Mesendoderm (in vitro differentiated cells): ENCODE measurements at regions not wholly inside any gene's neighbourhood (a gene's known extent, or its start where the extent isn't known, plus 50 kb on each side); places are given as distances from the start of the nearest gene placed in this dataset.
A peak's percentile ranks its signal among the peaks of the same experiment; 100 is the strongest.

Experiments used
- DNase-seq: peaks from one replicate; pipeline ENCODE4 v3.0.0; 2013
- H2AK5ac ChIP-seq: 2 replicates; pipeline ENCODE4 v1.6.1; 2013; ENCODE audit warnings: low read length, inconsistent platforms
- H2BK120ac ChIP-seq: 2 replicates; pipeline ENCODE4 v1.6.1; 2013; ENCODE audit warnings: low read depth, mild to moderate bottlenecking, low read length, moderate library complexity, mixed read lengths
- H2BK15ac ChIP-seq: replicated peaks from 2 replicates; pipeline ENCODE4 v1.6.1; 2013; ENCODE audit warnings: low read depth, mild to moderate bottlenecking, moderate library complexity
- H2BK5ac ChIP-seq: 2 replicates; pipeline ENCODE4 v1.6.1; 2013; ENCODE audit warnings: low read length, inconsistent platforms
- H3K18ac ChIP-seq: 2 replicates; pipeline ENCODE4 v1.6.1; 2013; ENCODE audit warnings: mild to moderate bottlenecking, low read length, mixed read lengths
- H3K23ac ChIP-seq: one replicate; pipeline ENCODE4 v1.6.1; 2013; ENCODE audit warnings: low read length
- H3K27ac ChIP-seq: 2 replicates; pipeline ENCODE4 v1.5.1; 2013; ENCODE audit warnings: low read depth, mild to moderate bottlenecking, inconsistent platforms, low read length, moderate library complexity
- H3K27me3 ChIP-seq: 2 replicates; pipeline ENCODE4 v1.6.1; 2013; ENCODE audit warnings: low read length, control low read depth, mild to moderate bottlenecking, inconsistent platforms; ENCODE audit not compliant: insufficient read depth, poor library complexity
- H3K36me3 ChIP-seq: 2 replicates; pipeline ENCODE4 v1.6.1; 2013; ENCODE audit warnings: low read length, inconsistent platforms; ENCODE audit not compliant: control insufficient read depth, insufficient read depth
- H3K4ac ChIP-seq: one replicate; pipeline ENCODE4 v1.6.1; 2013; ENCODE audit warnings: low read depth, mild to moderate bottlenecking, low read length, moderate library complexity
- H3K4me1 ChIP-seq: 2 replicates; pipeline ENCODE4 v1.6.1; 2013; ENCODE audit warnings: low read depth, low read length, inconsistent platforms; ENCODE audit not compliant: control insufficient read depth
- H3K4me2 ChIP-seq: 2 replicates; pipeline ENCODE4 v1.6.1; 2013; ENCODE audit warnings: low read length
- H3K4me3 ChIP-seq: 2 replicates; pipeline ENCODE4 v1.5.1; 2013; ENCODE audit warnings: mild to moderate bottlenecking, low read length
- H3K56ac ChIP-seq: one replicate; pipeline ENCODE4 v1.6.1; 2013; ENCODE audit warnings: low read length
- H3K79me1 ChIP-seq: 2 replicates; pipeline ENCODE4 v1.6.1; 2013; ENCODE audit warnings: low read length, inconsistent platforms
- H3K79me2 ChIP-seq: 2 replicates; pipeline ENCODE4 v1.6.1; 2013; ENCODE audit warnings: mild to moderate bottlenecking, low read length; ENCODE audit not compliant: control insufficient read depth, insufficient read depth
- H3K9ac ChIP-seq: 2 replicates; pipeline ENCODE4 v1.6.1; 2013; ENCODE audit warnings: low read length, inconsistent platforms
- H4K5ac ChIP-seq: one replicate; pipeline ENCODE4 v1.6.1; 2013; ENCODE audit warnings: low read length
- H4K8ac ChIP-seq: one replicate; pipeline ENCODE4 v1.6.1; 2013; ENCODE audit warnings: low read depth, mild to moderate bottlenecking, control low read depth, low read length, moderate library complexity
- WGBS: extraction: QIAGEN DNeasy Blood & Tissue Kit; methylation state at CpG from one replicate; pipeline ENCODE4 v1.1.7; 2013; ENCODE audit warnings: low lambda C conversion rate, missing lambda C conversion rate; ENCODE audit not compliant: insufficient coverage; ENCODE audit errors: extremely low coverage; 5-methylcytosine and 5-hydroxymethylcytosine counted together

DNA sequence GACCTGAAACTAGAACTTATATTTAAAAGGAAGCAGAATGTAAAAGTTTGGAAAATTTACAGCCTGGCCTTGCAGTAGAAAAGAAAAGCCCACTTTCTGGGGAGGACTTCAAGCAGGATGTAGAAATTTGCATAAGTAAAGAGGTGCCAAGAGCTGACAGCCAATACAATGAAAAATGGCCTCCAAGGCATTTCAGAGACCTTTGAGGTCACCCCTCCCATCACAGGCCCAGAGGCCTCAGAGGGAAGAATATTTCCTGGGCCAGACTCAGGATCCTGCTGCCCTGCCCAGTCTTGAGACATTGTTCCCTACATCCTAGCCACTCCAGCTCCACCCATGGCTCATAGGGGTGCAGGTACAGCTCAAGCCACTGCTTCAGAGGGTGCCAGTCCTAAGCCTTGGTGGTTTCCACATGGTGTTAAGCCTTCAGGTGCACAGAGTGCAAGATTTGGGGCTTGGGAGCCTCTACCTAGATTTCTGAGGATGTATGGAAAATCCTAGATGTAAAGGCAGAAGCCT is 518.9 kb upstream of the INTU start:
- Histone ChIP-seq H4K5ac (no peak overlapping the region), H2BK5ac (no peak overlapping the region), H3K56ac (no peak overlapping the region), H3K9ac (no peak overlapping the region), H3K27me3 (no peaks in the 10 kb centered on the region), H3K36me3 (no peaks in the 10 kb centered on the region), H3K4ac (no peak overlapping the region), H4K8ac (no peak overlapping the region), H3K79me1 (no peaks in the 10 kb centered on the region), H3K18ac (no peak overlapping the region), H3K79me2 (no peaks in the 10 kb centered on the region), H2BK120ac (no peak overlapping the region), H2AK5ac (no peak overlapping the region), H3K4me2 (no peak overlapping the region), H3K4me3 (no peak overlapping the region), H2BK15ac (no peak overlapping the region), H3K23ac (no peak overlapping the region), H3K27ac (no peak overlapping the region), H3K4me1 (no peaks in the 10 kb centered on the region)
- peak; percentile 40 for DNase-seq

DNA sequence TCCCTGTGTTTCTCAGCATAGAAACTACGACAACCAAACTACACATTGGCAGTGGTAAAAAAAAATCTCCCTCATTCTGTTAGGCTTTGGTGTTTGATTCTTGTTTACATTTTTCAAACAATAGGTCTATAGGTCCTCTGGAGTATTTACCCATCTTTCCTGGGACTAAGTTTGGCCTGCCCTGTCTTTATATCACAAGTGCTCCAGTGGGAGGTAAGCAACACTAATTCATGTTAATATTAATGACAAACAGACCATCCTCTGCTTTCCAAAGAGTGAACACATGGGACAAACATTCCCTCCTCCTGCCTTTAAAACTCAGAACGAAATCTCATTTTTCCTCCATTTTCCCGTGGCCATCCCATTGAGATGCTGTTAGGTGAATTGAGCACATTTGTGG is 514.1 kb upstream of the INTU start:
- H2BK5ac ChIP-seq, result no peak overlapping the region
- H4K5ac ChIP-seq, result no peak overlapping the region
- H3K27me3 ChIP-seq, result no peaks in the 10 kb centered on the region
- H3K4me2 ChIP-seq, result no peak overlapping the region
- H3K79me2 ChIP-seq, result no peaks in the 10 kb centered on the region
- no peaks in the 10 kb centered on the region for H3K36me3 ChIP-seq
- no peaks in the 10 kb centered on the region for H3K79me1 ChIP-seq
- no peak overlapping the region for H2BK15ac ChIP-seq
- no peak overlapping the region for H3K27ac ChIP-seq
- H3K23ac ChIP-seq, result no peak overlapping the region
- no peak for DNase-seq
- no peak overlapping the region for H2BK120ac ChIP-seq
- H3K4me1 ChIP-seq, result no peaks in the 10 kb centered on the region
- no peak overlapping the region for H3K56ac ChIP-seq
- H4K8ac ChIP-seq, result no peak overlapping the region
- no peak overlapping the region for H3K4ac ChIP-seq
- WGBS, result no CpG with 5 or more reads among the region's 3 CpGs
- no peak overlapping the region for H3K9ac ChIP-seq
- no peak overlapping the region for H2AK5ac ChIP-seq
- H3K18ac ChIP-seq, result no peak overlapping the region
- H3K4me3 ChIP-seq, result no peak overlapping the region

DNA sequence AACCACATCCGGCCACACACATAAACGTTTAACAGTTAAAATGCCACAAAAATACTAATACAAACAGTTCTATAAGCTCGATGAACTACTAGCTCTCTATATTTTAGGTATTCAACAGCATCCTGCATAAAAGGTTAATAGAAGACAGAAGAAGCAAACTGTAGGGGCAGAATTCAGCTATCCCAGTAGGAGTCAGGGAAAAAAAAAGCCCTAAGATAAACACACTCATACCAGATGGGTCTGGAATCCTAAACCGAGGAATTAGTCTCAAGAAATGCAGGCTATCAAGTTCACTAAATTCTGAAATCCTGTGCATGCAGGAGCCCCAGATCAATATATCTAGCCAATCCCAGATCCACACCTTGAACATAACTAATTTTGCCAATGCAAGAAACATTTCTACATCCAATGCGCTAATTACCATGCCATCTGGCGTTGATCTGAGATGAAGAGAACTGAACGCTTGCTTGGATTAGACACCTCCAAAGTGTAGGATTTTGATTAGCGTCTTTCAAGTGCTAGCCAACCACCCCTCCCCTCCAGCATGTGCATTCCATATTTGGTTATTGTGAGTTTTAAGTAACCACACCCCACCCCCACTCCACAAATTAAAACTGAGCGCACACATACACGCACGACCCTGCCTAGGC is 512.2 kb upstream of the INTU start:
- Histone ChIP-seq H3K56ac (no peak overlapping the region), H3K36me3 (no peaks in the 10 kb centered on the region), H3K4me1 (no peaks in the 10 kb centered on the region), H3K27ac (no peak overlapping the region), H3K27me3 (no peaks in the 10 kb centered on the region), H3K4me2 (no peak overlapping the region), H3K18ac (no peak overlapping the region), H4K5ac (no peak overlapping the region), H4K8ac (no peak overlapping the region), H3K9ac (no peak overlapping the region), H2BK120ac (no peak overlapping the region), H3K23ac (no peak overlapping the region), H2BK5ac (no peak overlapping the region), H2AK5ac (no peak overlapping the region), H3K4me3 (no peak overlapping the region), H2BK15ac (no peak overlapping the region), H3K79me1 (no peaks in the 10 kb centered on the region), H3K4ac (no peak overlapping the region), H3K79me2 (no peaks in the 10 kb centered on the region)
- peak; percentile 2 for DNase-seq
- no CpG with 5 or more reads among the region's 11 CpGs for WGBS

DNA sequence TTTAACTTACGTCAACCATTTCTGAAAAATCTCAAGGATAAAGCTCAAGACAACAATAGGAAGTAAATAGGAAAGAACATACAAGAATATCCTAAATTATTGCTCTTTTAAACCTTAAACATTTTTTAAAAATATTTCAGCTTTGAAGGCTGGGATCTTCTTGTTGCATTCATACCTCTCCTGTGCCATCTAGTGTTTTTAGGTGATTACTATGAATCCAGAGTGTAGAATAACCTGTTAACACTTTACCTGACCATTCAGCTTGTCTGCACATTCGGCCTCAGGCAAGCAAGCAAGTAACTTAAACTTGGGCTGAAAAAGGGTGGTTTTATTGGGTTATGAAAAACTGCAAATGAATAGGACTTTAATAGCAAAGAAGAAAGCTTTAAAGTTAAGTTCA is 507.8 kb upstream of the INTU start:
- Histone ChIP-seq H2AK5ac (no peak overlapping the region), H3K4me1 (no peaks in the 10 kb centered on the region), H3K4ac (no peak overlapping the region), H3K79me2 (no peaks in the 10 kb centered on the region), H3K79me1 (no peaks in the 10 kb centered on the region), H3K23ac (no peak overlapping the region), H2BK5ac (no peak overlapping the region), H3K9ac (no peak overlapping the region), H3K27ac (no peak overlapping the region), H4K8ac (no peak overlapping the region), H3K18ac (no peak overlapping the region), H3K4me3 (no peak overlapping the region), H3K56ac (no peak overlapping the region), H2BK120ac (no peak overlapping the region), H3K27me3 (no peaks in the 10 kb centered on the region), H4K5ac (no peak overlapping the region), H2BK15ac (no peak overlapping the region), H3K4me2 (no peak overlapping the region), H3K36me3 (no peaks in the 10 kb centered on the region)
- DNase-seq, result peak; percentile 28
- WGBS, result no CpG with 5 or more reads among the region's 2 CpGs

DNA sequence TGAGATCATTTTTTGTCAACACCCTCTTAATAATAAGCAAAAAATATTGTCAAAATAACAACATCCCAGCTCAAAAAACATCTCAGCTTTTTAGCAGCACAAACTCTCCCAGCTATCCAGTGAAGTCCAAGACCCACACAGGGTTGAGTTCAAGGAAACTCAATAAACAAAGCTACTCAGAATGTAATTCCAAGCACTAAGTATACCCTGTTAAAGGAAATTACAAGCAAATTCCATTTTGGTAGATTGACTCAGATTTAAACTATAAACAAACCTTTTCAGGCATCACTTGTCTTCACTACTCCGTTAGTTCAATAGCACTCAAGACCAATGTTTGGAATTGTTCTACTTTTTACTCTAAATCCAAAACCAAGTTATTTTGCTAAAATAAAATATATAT is 506.0 kb upstream of the INTU start:
- no peak overlapping the region for H4K8ac ChIP-seq
- no peak overlapping the region for H3K4ac ChIP-seq
- no peaks in the 10 kb centered on the region for H3K4me1 ChIP-seq
- H2AK5ac ChIP-seq, result no peak overlapping the region
- no peaks in the 10 kb centered on the region for H3K27me3 ChIP-seq
- no peak for DNase-seq
- no peak overlapping the region for H3K4me3 ChIP-seq
- no peak overlapping the region for H3K4me2 ChIP-seq
- H3K18ac ChIP-seq, result no peak overlapping the region
- no peak overlapping the region for H3K56ac ChIP-seq
- H3K23ac ChIP-seq, result no peak overlapping the region
- no peaks in the 10 kb centered on the region for H3K79me1 ChIP-seq
- no peak overlapping the region for H2BK120ac ChIP-seq
- no peak overlapping the region for H2BK15ac ChIP-seq
- H3K9ac ChIP-seq, result no peak overlapping the region
- WGBS, result no CpG with 5 or more reads among the region's 1 CpG
- no peak overlapping the region for H4K5ac ChIP-seq
- H3K36me3 ChIP-seq, result no peaks in the 10 kb centered on the region
- no peaks in the 10 kb centered on the region for H3K79me2 ChIP-seq
- H3K27ac ChIP-seq, result no peak overlapping the region
- H2BK5ac ChIP-seq, result no peak overlapping the region

DNA sequence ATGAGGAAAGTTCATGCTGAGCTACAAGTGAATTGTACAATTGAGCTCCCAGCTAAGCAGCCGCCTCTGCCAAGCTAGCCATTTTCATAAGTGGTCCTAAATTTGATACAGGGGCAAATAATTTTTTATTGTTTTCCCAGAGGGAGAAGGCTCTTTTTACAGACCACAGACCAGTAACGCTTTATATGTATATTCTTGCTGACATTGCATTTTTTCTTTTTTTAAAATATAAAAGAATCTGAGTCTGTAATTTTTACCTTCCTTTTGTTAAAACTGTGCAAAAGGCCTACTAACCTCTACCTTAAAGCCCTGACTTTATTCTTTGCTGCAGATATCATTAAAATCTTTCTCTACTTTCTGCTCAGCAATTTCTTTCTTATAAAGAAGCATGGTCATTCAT is 501.2 kb upstream of the INTU start:
- Histone ChIP-seq H3K79me1 (no peaks in the 10 kb centered on the region), H3K4me3 (no peak overlapping the region), H3K36me3 (no peaks in the 10 kb centered on the region), H3K27me3 (no peaks in the 10 kb centered on the region), H3K27ac (no peak overlapping the region), H4K8ac (no peak overlapping the region), H2BK120ac (no peak overlapping the region), H2BK15ac (no peak overlapping the region), H3K4me1 (no peaks in the 10 kb centered on the region), H3K4ac (no peak overlapping the region), H4K5ac (no peak overlapping the region), H3K56ac (no peak overlapping the region), H3K23ac (no peak overlapping the region), H2AK5ac (no peak overlapping the region), H3K79me2 (no peaks in the 10 kb centered on the region), H3K4me2 (no peak overlapping the region), H3K18ac (no peak overlapping the region), H3K9ac (no peak overlapping the region), H2BK5ac (no peak overlapping the region)
- no CpG with 5 or more reads among the region's 2 CpGs for WGBS
- no peak for DNase-seq
